ENCODE measurements at regions not wholly inside any gene's neighbourhood (a gene's known extent, or its start where the extent isn't known, plus 50 kb on each side); places are given as distances from the start of the nearest gene placed in this dataset.
"Not testable (repeated sequence)": the region's sequence is repeated elsewhere in the genome, so short reads cannot be mapped to it uniquely, and the experiment has no call there.

GRCh38 chr7:145434811-145435210 lies 599.0 kb upstream of the TPK1 start:
- H3K9me3 Mint-ChIP-seq: no peaks in the 10 kb centered on the region
- no peaks in the 10 kb centered on the region for H3K27me3 Mint-ChIP-seq (ENCODE audit: insufficient read depth)
- no peak overlapping the region for H3K4me3 Mint-ChIP-seq
- no peaks in the 10 kb centered on the region for H3K36me3 Mint-ChIP-seq (ENCODE audit: low read depth)
- H3K27ac Mint-ChIP-seq: no peak overlapping the region
- no peak for DNase-seq (ENCODE audit: low spot score)
- H3K4me1 Mint-ChIP-seq (ENCODE audit: low read depth): no peaks in the 10 kb centered on the region
- intact Hi-C loops (cut with micrococcal nuclease): no loop called here

GRCh38 chr7:145431834-145432233 lies 596.0 kb upstream of the TPK1 start:
- DNase-seq (ENCODE audit: low spot score): no peak
- intact Hi-C loops (cut with micrococcal nuclease): no loop called here
- Mint-ChIP-seq H3K4me3 (no peak overlapping the region), H3K4me1 (ENCODE audit: low read depth) (no peaks in the 10 kb centered on the region), H3K27ac (no peak overlapping the region), H3K36me3 (ENCODE audit: low read depth) (no peaks in the 10 kb centered on the region), H3K9me3 (peaks cover 4% of the 10 kb centered on the region), H3K27me3 (ENCODE audit: insufficient read depth) (no peaks in the 10 kb centered on the region)

GRCh38 chr7:145418481-145418880 lies 582.6 kb upstream of the TPK1 start:
- H3K9me3 Mint-ChIP-seq: peaks cover 30% of the 10 kb centered on the region
- H3K36me3 Mint-ChIP-seq (ENCODE audit: low read depth); H3K4me1 Mint-ChIP-seq (ENCODE audit: low read depth); H3K4me3 Mint-ChIP-seq; DNase-seq (ENCODE audit: low spot score); H3K27ac Mint-ChIP-seq; intact Hi-C loops (cut with micrococcal nuclease); H3K27me3 Mint-ChIP-seq (ENCODE audit: insufficient read depth): not testable (repeated sequence)

- Mint-ChIP-seq H3K27ac (no peak overlapping the region), H3K36me3 (ENCODE audit: low read depth) (no peaks in the 10 kb centered on the region), H3K4me3 (no peak overlapping the region), H3K9me3 (peaks cover 13% of the 10 kb centered on the region), H3K4me1 (ENCODE audit: low read depth) (no peaks in the 10 kb centered on the region), H3K27me3 (ENCODE audit: insufficient read depth) (no peaks in the 10 kb centered on the region)
- intact Hi-C loops (cut with micrococcal nuclease): no loop called here
- no peak for DNase-seq (ENCODE audit: low spot score)
Measured at GRCh38 chr7:145411066-145411465, 575.2 kb upstream of the TPK1 start.

GRCh38 chr7:145398758-145399157 lies 562.9 kb upstream of the TPK1 start:
- intact Hi-C loops (cut with micrococcal nuclease): no loop called here
- H3K4me3 Mint-ChIP-seq: no peak overlapping the region
- no peak for DNase-seq (ENCODE audit: low spot score)
- H3K27me3 Mint-ChIP-seq (ENCODE audit: insufficient read depth): no peaks in the 10 kb centered on the region
- no peak overlapping the region for H3K27ac Mint-ChIP-seq
- no peaks in the 10 kb centered on the region for H3K36me3 Mint-ChIP-seq (ENCODE audit: low read depth)
- H3K9me3 Mint-ChIP-seq: peaks cover 10% of the 10 kb centered on the region
- H3K4me1 Mint-ChIP-seq (ENCODE audit: low read depth): no peaks in the 10 kb centered on the region

- peaks cover 8% of the 10 kb centered on the region for H3K9me3 Mint-ChIP-seq
- no peaks in the 10 kb centered on the region for H3K36me3 Mint-ChIP-seq (ENCODE audit: low read depth)
- no peak overlapping the region for H3K27ac Mint-ChIP-seq
- H3K4me1 Mint-ChIP-seq (ENCODE audit: low read depth): no peaks in the 10 kb centered on the region
- DNase-seq (ENCODE audit: low spot score): no peak
- no peaks in the 10 kb centered on the region for H3K27me3 Mint-ChIP-seq (ENCODE audit: insufficient read depth)
- no peak overlapping the region for H3K4me3 Mint-ChIP-seq
- intact Hi-C loops (cut with micrococcal nuclease): no loop called here
Measured at GRCh38 chr7:145394126-145394525, 558.3 kb upstream of the TPK1 start.

- Mint-ChIP-seq H3K27me3 (ENCODE audit: insufficient read depth) (no peaks in the 10 kb centered on the region), H3K4me1 (ENCODE audit: low read depth) (no peaks in the 10 kb centered on the region), H3K27ac (no peak overlapping the region), H3K9me3 (peaks cover 6% of the 10 kb centered on the region), H3K36me3 (ENCODE audit: low read depth) (no peaks in the 10 kb centered on the region), H3K4me3 (no peak overlapping the region)
- DNase-seq (ENCODE audit: low spot score): no peak
- intact Hi-C loops (cut with micrococcal nuclease): no loop called here
Measured at GRCh38 chr7:145382762-145383161, 546.9 kb upstream of the TPK1 start.

- Mint-ChIP-seq H3K36me3 (ENCODE audit: low read depth) (no peaks in the 10 kb centered on the region), H3K4me3 (no peak overlapping the region), H3K9me3 (no peaks in the 10 kb centered on the region), H3K4me1 (ENCODE audit: low read depth) (no peaks in the 10 kb centered on the region), H3K27me3 (ENCODE audit: insufficient read depth) (no peaks in the 10 kb centered on the region), H3K27ac (no peak overlapping the region)
- intact Hi-C loops (cut with micrococcal nuclease): no loop called here
- no peak for DNase-seq (ENCODE audit: low spot score)
Measured at GRCh38 chr7:145378197-145378596, 542.3 kb upstream of the TPK1 start.

GRCh38 chr7:145360511-145361100 lies 524.8 kb upstream of the TPK1 start:
- no peak overlapping the region for H3K27ac Mint-ChIP-seq
- no peaks in the 10 kb centered on the region for H3K36me3 Mint-ChIP-seq (ENCODE audit: low read depth)
- H3K9me3 Mint-ChIP-seq: peaks cover 15% of the 10 kb centered on the region
- DNase-seq (ENCODE audit: low spot score): no peak
- no peaks in the 10 kb centered on the region for H3K4me1 Mint-ChIP-seq (ENCODE audit: low read depth)
- no peaks in the 10 kb centered on the region for H3K27me3 Mint-ChIP-seq (ENCODE audit: insufficient read depth)
- intact Hi-C loops (cut with micrococcal nuclease): no loop called here
- no peak overlapping the region for H3K4me3 Mint-ChIP-seq

- Mint-ChIP-seq H3K27ac (no peak overlapping the region), H3K4me1 (ENCODE audit: low read depth) (no peaks in the 10 kb centered on the region), H3K4me3 (no peak overlapping the region), H3K27me3 (ENCODE audit: insufficient read depth) (no peaks in the 10 kb centered on the region), H3K36me3 (ENCODE audit: low read depth) (no peaks in the 10 kb centered on the region), H3K9me3 (peaks cover 8% of the 10 kb centered on the region)
- intact Hi-C loops (cut with micrococcal nuclease): no loop called here
- no peak for DNase-seq (ENCODE audit: low spot score)
Measured at GRCh38 chr7:145350334-145350733, 514.5 kb upstream of the TPK1 start.

GRCh38 chr7:145349452-145349851 lies 513.6 kb upstream of the TPK1 start:
- H3K4me1 Mint-ChIP-seq (ENCODE audit: low read depth); H3K27ac Mint-ChIP-seq; intact Hi-C loops (cut with micrococcal nuclease); H3K27me3 Mint-ChIP-seq (ENCODE audit: insufficient read depth); DNase-seq (ENCODE audit: low spot score); H3K9me3 Mint-ChIP-seq; H3K36me3 Mint-ChIP-seq (ENCODE audit: low read depth); H3K4me3 Mint-ChIP-seq: not testable (repeated sequence)

- Mint-ChIP-seq H3K36me3 (ENCODE audit: low read depth) (no peaks in the 10 kb centered on the region), H3K9me3 (peaks cover 8% of the 10 kb centered on the region), H3K4me1 (ENCODE audit: low read depth) (no peaks in the 10 kb centered on the region), H3K27ac (no peak overlapping the region), H3K4me3 (no peak overlapping the region), H3K27me3 (ENCODE audit: insufficient read depth) (no peaks in the 10 kb centered on the region)
- intact Hi-C loops (cut with micrococcal nuclease): no loop called here
- DNase-seq (ENCODE audit: low spot score): no peak
Measured at GRCh38 chr7:145347271-145347670, 511.4 kb upstream of the TPK1 start.

- no peak for DNase-seq (ENCODE audit: low spot score)
- Mint-ChIP-seq H3K27me3 (ENCODE audit: insufficient read depth) (no peaks in the 10 kb centered on the region), H3K4me3 (no peak overlapping the region), H3K36me3 (ENCODE audit: low read depth) (no peaks in the 10 kb centered on the region), H3K27ac (no peak overlapping the region), H3K4me1 (ENCODE audit: low read depth) (no peaks in the 10 kb centered on the region), H3K9me3 (no peaks in the 10 kb centered on the region)
- intact Hi-C loops (cut with micrococcal nuclease): no loop called here
Measured at GRCh38 chr7:145339319-145339718, 503.5 kb upstream of the TPK1 start.

- intact Hi-C loops (cut with micrococcal nuclease): no loop called here
- no peaks in the 10 kb centered on the region for H3K4me1 Mint-ChIP-seq (ENCODE audit: low read depth)
- no peaks in the 10 kb centered on the region for H3K9me3 Mint-ChIP-seq
- H3K27ac Mint-ChIP-seq: no peak overlapping the region
- no peak overlapping the region for H3K4me3 Mint-ChIP-seq
- H3K27me3 Mint-ChIP-seq (ENCODE audit: insufficient read depth): no peaks in the 10 kb centered on the region
- no peak for DNase-seq (ENCODE audit: low spot score)
- no peaks in the 10 kb centered on the region for H3K36me3 Mint-ChIP-seq (ENCODE audit: low read depth)
Measured at GRCh38 chr7:145331522-145331921, 495.7 kb upstream of the TPK1 start.

Measured in activated T-helper 1 cell treated with anti-CD3 and anti-CD28 coated beads, Interleukin-12 subunit alpha, Interleukin-12 subunit beta, Interleukin-2, Interleukin-4 antibody, amounts not matched to agents 30 ng/mL and 10 ng/mL and 1 ng/mL, durations not matched to agents 14 hours and 24 hours and 36 hours (primary cell).